Hepatocyte (in vitro differentiated cells): ENCODE measurements at regions not wholly inside any gene's neighbourhood (a gene's known extent, or its start where the extent isn't known, plus 50 kb on each side); places are given as distances from the start of the nearest gene placed in this dataset.

ENCODE experiments used
- EZH2phosphoT487 ChIP-seq: fragments of 200-600 bp; sonication (generic); IDR thresholded peaks from one replicate; pipeline ENCODE4 v1.6.1; 2018; ENCODE audit warnings: antibody characterized with exemption, mild to moderate bottlenecking, low read depth, moderate library complexity; ENCODE audit not compliant: unreplicated experiment, severe bottlenecking
- TF ChIP-seq, protein P1 (sequence below): fragments of 200-600 bp; sonication (generic); IDR thresholded peaks from 2 replicates; pipeline ENCODE4 v1.5.1; 2016; ENCODE audit warnings: antibody characterized with exemption, mild to moderate bottlenecking; ENCODE audit not compliant: poor library complexity

DNA sequence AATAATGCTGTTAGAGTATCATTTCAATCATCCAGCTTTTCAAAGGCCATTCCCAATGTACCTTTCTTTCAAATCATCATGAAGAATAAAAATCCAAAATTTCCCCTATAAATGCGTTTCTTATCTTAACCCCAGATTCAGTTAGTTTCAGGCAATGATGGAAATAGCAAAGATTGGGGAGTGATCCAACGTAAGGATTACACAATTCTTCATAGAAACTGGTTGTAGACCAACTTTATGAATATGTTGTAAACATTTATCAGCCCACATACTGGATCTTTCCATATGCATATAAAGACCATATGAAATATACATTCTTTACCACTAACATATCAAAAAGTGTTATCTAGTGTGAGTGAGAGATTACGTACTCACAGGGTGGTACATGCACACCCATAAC, 92.7 kb downstream of the ZC3H11B start:
- TF ChIP-seq, protein P1, sequence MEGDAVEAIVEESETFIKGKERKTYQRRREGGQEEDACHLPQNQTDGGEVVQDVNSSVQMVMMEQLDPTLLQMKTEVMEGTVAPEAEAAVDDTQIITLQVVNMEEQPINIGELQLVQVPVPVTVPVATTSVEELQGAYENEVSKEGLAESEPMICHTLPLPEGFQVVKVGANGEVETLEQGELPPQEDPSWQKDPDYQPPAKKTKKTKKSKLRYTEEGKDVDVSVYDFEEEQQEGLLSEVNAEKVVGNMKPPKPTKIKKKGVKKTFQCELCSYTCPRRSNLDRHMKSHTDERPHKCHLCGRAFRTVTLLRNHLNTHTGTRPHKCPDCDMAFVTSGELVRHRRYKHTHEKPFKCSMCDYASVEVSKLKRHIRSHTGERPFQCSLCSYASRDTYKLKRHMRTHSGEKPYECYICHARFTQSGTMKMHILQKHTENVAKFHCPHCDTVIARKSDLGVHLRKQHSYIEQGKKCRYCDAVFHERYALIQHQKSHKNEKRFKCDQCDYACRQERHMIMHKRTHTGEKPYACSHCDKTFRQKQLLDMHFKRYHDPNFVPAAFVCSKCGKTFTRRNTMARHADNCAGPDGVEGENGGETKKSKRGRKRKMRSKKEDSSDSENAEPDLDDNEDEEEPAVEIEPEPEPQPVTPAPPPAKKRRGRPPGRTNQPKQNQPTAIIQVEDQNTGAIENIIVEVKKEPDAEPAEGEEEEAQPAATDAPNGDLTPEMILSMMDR: no peak
- no peak for TF ChIP-seq EZH2phosphoT487
